HT-29 (cell line): ENCODE measurements at regions not wholly inside any gene's neighbourhood (a gene's known extent, or its start where the extent isn't known, plus 50 kb on each side); places are given as distances from the start of the nearest gene placed in this dataset.

Experiments used
- DNase-seq: peaks from one replicate; pipeline ENCODE4 v3.0.0-alpha.2; 2015; ENCODE audit warnings: low spot score

DNA sequence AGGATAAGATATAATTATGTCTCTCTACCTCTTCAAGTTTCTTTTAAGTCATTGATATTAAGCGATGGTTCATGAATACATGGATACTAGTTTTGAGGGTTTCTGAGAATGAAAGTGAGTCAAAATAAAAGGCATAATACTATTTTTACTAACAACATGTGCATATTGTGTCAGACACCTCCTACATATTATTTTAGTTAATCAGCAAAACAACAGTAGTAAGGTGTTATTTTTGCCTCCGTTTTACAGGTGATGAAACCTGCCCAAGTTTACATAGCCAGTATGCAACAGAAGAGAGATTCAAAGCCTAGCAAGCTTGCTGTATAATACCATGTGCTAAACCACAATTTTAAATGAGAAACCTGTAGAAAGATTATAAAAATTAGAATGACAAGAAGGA lies 544.1 kb downstream of the EPHA5 start:
- DNase-seq: no peak

DNA sequence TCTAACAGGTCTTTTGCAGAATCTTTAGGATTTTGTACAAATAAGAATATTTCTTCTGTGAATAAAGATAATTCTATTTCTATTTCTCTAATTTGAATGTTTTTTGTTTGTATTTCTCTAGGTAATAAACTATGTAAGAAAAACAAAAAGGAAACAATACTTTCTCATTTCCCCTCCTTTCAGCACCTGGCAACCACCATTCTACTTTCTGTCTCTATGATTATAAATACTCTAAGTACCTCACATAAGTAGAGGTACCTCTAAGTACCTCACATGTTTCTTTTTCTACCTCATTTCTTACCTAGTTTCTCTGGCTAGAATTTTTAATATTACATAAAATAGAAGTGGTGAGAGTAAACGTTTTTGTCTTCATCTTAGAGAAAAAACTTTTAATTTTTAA lies 550.0 kb downstream of the EPHA5 start:
- no peak for DNase-seq

GRCh38 chr4:65102419-65102818 lies 567.9 kb downstream of the EPHA5 start:
- no peak for DNase-seq

GRCh38 chr4:65096630-65097029 lies 573.7 kb downstream of the EPHA5 start:
- DNase-seq: no peak

GRCh38 chr4:65089666-65090065 lies 580.6 kb downstream of the EPHA5 start:
- peak; percentile 15 for DNase-seq

DNA sequence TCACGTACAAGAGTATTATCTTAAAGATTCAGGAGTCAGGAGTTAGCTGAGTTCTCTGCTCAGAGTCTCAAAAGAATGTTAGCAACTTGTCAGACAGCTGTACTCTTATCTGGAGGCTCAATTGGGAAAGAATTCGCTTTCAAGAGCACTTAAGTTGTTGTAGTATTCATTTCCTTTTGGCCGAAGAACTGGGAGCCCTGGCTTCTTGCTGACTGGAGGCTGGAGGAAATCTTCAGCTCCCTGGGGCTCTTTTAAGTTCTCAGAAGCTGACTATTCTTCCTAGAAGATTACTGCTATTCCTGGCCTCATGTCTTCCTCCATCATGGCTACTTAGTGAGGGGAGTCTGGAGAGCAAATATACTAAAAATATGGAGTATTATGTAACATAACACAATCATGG lies 587.2 kb downstream of the EPHA5 start:
- no peak for DNase-seq

- no peak for DNase-seq
Observed at GRCh38 chr4:65071564-65071963, 598.7 kb downstream of the EPHA5 start.

DNA sequence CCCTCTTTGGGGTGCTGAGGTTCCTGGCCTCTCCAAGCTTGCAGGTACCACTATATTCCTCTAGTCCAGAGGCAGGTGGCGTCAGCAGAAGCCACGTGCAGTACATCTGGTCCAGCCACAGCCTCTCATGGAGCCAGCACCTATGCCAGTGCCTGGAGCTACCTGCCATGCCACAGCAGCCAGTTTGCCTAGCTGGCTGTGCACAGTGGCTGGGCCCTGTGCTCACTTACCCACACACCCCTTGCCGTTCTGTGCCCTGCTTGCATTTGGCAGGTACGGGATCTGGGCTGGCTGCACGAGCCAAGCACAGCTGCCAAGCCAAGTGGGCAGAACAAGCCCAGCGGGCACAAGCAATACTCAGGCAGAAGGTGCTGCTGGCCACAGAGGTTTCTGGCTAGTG lies 601.1 kb downstream of the EPHA5 start:
- DNase-seq: no peak

DNA sequence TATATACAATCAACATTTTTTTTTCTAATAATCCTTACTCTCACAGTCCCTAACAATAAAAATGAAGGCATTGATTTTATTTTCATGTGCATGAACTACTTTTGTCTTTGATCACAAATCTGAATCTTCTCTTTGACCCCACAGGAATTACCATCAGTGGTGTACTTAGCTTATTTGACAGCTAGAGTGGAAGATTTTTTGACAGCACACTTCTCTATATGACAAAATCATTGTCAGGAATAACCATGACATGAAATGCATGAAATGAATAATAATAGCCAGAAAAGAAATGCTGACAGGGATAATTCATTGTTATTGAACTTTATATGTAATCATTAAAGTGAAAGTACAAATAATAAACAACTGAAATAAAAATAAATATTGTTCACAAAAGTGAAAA lies 604.2 kb downstream of the EPHA5 start:
- DNase-seq: no peak

GRCh38 chr4:65063601-65064000 lies 606.7 kb downstream of the EPHA5 start:
- DNase-seq: no peak

- peak; percentile 53 for DNase-seq
Observed at GRCh38 chr4:65050786-65051185, 619.5 kb downstream of the EPHA5 start.

DNA sequence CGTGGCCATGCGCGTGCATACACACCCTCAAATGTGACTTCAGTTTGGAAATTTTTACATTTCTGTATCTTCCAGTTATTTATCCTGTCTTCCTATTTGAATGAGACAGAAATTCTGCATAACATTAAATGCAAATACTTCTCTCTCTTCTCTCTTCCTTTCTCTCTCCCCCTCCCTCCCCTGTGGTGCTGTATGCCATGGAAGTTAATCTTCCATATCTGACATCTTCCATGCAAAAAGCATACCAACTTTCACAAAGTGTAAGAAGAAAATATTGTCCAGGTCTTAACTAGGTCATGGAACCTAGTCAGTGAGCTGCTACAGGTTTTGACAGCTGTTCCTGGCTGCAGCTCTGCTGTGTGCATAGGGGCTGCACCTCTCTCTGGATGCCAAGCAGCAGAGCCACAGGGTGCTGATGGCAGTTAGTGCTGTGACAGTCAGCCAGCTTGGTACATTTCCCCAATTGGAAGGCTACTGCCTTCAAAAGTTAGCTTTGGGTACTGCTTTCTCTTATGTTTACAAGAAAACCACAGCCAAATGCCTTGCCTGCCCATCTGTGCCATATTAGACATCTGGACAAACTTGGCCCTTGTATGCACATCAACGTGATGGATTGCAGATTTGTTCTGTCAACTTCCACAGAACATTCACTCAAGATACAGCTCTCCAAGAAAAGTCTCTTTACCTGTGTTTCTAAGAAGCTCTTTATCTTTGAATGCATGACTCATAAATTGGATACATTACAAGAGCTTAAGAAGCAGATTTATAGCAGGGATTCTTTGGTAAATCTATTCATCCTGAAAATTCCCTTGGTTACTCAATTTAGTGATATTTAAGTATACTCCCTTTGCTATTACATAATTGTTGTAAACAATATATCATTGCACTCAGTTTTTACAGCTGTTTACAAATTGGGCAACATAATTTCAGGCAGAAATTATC lies 623.8 kb downstream of the EPHA5 start:
- peak; percentile 67 for DNase-seq

GRCh38 chr4:65033899-65034298 lies 624.6 kb upstream of the TECRL start:
- DNase-seq: peak; percentile 31

DNA sequence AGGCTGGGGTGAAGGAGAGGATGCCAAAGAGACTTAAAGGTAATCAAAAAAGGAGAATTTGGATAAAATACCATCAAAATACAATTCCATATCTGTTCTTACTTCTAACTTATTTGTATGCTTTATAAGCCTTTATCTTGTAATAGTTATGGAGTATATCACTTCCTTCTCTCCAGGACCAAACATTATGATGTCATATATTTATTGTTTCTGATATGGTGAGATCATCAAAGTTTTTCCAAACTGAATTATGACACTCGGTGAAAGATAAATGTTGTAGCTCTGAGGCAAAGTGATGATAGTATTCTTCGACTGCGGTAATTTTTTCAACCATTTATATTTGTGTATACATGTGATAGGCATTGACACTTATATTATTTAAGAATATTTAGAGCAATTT lies 619.3 kb upstream of the TECRL start:
- no peak for DNase-seq

- no peak for DNase-seq
Observed at GRCh38 chr4:65023883-65024670, 614.8 kb upstream of the TECRL start.

GRCh38 chr4:65023081-65023480 lies 613.8 kb upstream of the TECRL start:
- no peak for DNase-seq

DNA sequence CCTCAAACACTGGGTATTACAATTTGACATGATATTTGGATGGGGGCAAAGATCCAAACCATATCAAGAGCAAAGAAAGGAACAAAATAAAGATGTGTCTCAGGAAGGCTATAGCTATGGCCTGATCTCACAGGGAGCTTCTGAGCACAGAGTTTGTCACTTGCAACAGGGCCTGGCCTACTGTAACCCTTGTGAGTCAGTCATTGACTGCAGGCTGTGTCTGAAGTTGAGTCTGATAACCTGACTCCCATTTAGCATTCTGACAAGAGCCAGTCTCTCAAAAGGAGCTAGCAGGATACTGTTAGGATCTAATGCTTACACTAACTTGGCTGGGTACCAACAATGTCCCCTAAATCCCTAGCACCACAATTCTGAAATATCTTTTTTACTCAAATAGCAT lies 612.5 kb upstream of the TECRL start:
- DNase-seq: no peak

GRCh38 chr4:65021149-65021548 lies 611.9 kb upstream of the TECRL start:
- DNase-seq: no peak

DNA sequence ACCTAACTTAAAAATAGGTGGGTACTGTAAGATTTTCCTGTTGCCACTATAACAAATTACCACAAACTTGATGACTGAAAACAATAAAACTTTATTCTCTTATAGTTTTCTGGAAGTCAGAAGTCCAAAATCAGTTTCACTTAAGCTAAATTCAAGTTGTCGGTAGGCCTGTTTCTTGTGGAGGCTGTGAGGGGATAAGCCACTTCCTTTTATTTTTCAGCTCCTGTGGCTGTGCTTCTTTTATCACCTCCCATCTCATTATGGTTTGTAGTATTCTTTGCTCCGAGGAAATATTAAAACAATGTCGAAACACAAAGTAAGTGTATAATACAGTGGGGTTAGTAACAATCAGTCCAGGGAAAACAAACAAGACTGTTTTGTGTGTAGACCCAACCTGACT lies 610.5 kb upstream of the TECRL start:
- DNase-seq: no peak

GRCh38 chr4:65018313-65018712 lies 609.1 kb upstream of the TECRL start:
- DNase-seq: no peak

GRCh38 chr4:65014078-65014477 lies 604.8 kb upstream of the TECRL start:
- no peak for DNase-seq

DNA sequence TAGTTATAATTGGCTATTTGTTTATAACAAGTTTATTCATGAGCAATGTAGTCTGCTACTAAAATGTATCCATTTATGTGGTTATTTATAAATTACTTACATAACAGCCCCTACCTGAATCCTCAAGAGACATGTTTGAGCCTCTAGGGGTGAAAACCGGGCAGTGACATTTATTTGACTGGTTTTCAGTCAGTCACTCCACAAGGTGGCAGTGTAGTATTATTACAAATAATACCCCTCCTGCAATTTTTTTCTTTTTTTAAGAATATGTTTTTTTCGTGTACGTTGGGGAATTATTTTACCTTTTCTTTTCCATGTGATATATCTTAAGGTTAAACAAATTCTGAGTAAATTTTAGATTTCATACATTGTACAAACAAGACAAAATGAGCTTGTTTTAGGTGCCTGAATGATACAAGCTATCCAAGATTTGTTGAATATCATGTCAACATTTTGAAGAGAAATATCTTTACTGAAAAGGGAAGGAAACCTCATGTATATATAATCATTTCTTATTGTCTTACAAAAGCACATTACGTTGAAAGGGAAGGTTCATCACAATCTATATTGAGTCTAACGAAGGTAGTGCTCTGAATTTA lies 598.7 kb upstream of the TECRL start:
- DNase-seq: peak; percentile 72
